Parathyroid adenoma (tissue), 2 donors: ENCODE measurements at regions not wholly inside any gene's neighbourhood (a gene's known extent, or its start where the extent isn't known, plus 50 kb on each side); places are given as distances from the start of the nearest gene placed in this dataset.

Experiments used
- H2AFZ ChIP-seq: fragments of 300-600 bp; sonication (generic); one replicate; pipeline ENCODE4 v1.7.0; 2017; ENCODE audit warnings: antibody characterized with exemption, mild to moderate bottlenecking
- H3K27ac ChIP-seq: fragments of 300-600 bp; sonication (generic); one replicate; pipeline ENCODE4 v1.7.0; 2017
- H3K27me3 ChIP-seq: fragments of 300-600 bp; sonication (generic); one replicate; pipeline ENCODE4 v1.7.0; 2017; ENCODE audit warnings: low read length; ENCODE audit not compliant: control insufficient read depth, insufficient read depth
- H3K36me3 ChIP-seq: fragments of 300-600 bp; sonication (generic); one replicate; pipeline ENCODE4 v1.7.0; 2017; ENCODE audit warnings: low read length; ENCODE audit not compliant: control insufficient read depth, insufficient read depth
- H3K4me1 ChIP-seq: fragments of 300-600 bp; sonication (generic); one replicate; pipeline ENCODE4 v1.7.0; 2017; ENCODE audit warnings: control low read depth
- H3K4me2 ChIP-seq: fragments of 300-600 bp; sonication (generic); one replicate; pipeline ENCODE4 v1.7.0; 2017; ENCODE audit warnings: low read length
- H3K4me3 ChIP-seq: fragments of 300-600 bp; sonication (generic); one replicate; pipeline ENCODE4 v1.7.0; 2017; ENCODE audit warnings: low read depth, low read length
- H3K79me2 ChIP-seq: fragments of 300-600 bp; sonication (generic); one replicate; pipeline ENCODE4 v1.7.0; 2017; ENCODE audit warnings: control low read depth
- H3K9ac ChIP-seq: fragments of 300-600 bp; sonication (generic); one replicate; pipeline ENCODE4 v1.7.0; 2017; ENCODE audit warnings: mild to moderate bottlenecking
- H3K9me3 ChIP-seq: fragments of 300-600 bp; sonication (generic); one replicate; pipeline ENCODE4 v1.7.0; 2017; ENCODE audit warnings: low read length; ENCODE audit not compliant: control insufficient read depth
- TF ChIP-seq, protein P1 (sequence below): fragments of 300-600 bp; sonication (generic); IDR thresholded peaks from one replicate; pipeline ENCODE4 v1.7.0; 2017; ENCODE audit warnings: antibody characterized with exemption, mild to moderate bottlenecking
- donor health status: primary hyperparathyroidism.

DNA sequence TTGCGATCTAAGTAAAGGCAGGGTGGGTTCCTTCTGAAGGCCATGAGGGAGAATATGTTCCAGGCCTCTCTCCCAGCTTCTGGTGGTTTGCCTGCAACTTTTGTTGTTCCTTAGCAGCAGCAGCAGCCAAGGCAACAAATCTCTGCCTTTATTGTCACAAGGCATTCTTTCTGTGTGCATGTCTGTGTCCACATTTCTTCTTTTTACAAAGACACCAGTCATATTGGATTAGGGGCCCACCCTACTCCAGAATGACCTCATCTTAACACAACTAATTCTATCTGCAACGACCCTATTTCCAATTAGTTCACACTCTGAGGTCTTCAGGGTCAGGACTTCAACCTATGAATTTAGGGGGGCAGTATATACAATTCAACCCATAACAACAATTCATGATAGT lies 587.5 kb downstream of the XIRP2 start:
- H3K27me3 ChIP-seq: no peaks in the 10 kb centered on the region
- TF ChIP-seq, protein P1, sequence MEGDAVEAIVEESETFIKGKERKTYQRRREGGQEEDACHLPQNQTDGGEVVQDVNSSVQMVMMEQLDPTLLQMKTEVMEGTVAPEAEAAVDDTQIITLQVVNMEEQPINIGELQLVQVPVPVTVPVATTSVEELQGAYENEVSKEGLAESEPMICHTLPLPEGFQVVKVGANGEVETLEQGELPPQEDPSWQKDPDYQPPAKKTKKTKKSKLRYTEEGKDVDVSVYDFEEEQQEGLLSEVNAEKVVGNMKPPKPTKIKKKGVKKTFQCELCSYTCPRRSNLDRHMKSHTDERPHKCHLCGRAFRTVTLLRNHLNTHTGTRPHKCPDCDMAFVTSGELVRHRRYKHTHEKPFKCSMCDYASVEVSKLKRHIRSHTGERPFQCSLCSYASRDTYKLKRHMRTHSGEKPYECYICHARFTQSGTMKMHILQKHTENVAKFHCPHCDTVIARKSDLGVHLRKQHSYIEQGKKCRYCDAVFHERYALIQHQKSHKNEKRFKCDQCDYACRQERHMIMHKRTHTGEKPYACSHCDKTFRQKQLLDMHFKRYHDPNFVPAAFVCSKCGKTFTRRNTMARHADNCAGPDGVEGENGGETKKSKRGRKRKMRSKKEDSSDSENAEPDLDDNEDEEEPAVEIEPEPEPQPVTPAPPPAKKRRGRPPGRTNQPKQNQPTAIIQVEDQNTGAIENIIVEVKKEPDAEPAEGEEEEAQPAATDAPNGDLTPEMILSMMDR: no peak
- no peak overlapping the region for H3K4me3 ChIP-seq
- no peak overlapping the region for H3K4me2 ChIP-seq
- H3K9me3 ChIP-seq: no peaks in the 10 kb centered on the region
- H3K27ac ChIP-seq: no peak overlapping the region
- H3K79me2 ChIP-seq: no peaks in the 10 kb centered on the region
- H3K4me1 ChIP-seq: no peaks in the 10 kb centered on the region
- no peak overlapping the region for H3K9ac ChIP-seq
- H2AFZ ChIP-seq: no peak overlapping the region
- no peaks in the 10 kb centered on the region for H3K36me3 ChIP-seq

- no peaks in the 10 kb centered on the region for H3K27me3 ChIP-seq
- no peak overlapping the region for H3K4me3 ChIP-seq
- no peak overlapping the region for H3K9ac ChIP-seq
- no peak overlapping the region for H2AFZ ChIP-seq
- H3K9me3 ChIP-seq: no peaks in the 10 kb centered on the region
- H3K4me2 ChIP-seq: no peak overlapping the region
- no peaks in the 10 kb centered on the region for H3K4me1 ChIP-seq
- H3K27ac ChIP-seq: no peak overlapping the region
- H3K36me3 ChIP-seq: no peaks in the 10 kb centered on the region
- H3K79me2 ChIP-seq: no peaks in the 10 kb centered on the region
- TF ChIP-seq, protein P1: no peak
Observed at GRCh38 chr2:167471734-167472133, 583.5 kb downstream of the XIRP2 start.

GRCh38 chr2:167471332-167471731 lies 583.1 kb downstream of the XIRP2 start:
- Histone ChIP-seq H3K79me2 (no peaks in the 10 kb centered on the region), H3K9me3 (no peaks in the 10 kb centered on the region), H3K27me3 (no peaks in the 10 kb centered on the region), H3K4me3 (no peak overlapping the region), H3K4me2 (no peak overlapping the region), H3K9ac (no peak overlapping the region), H2AFZ (no peak overlapping the region), H3K36me3 (no peaks in the 10 kb centered on the region), H3K27ac (no peak overlapping the region), H3K4me1 (no peaks in the 10 kb centered on the region)
- TF ChIP-seq, protein P1: no peak

- H3K36me3 ChIP-seq: no peaks in the 10 kb centered on the region
- TF ChIP-seq, protein P1: no peak
- H3K4me1 ChIP-seq: no peaks in the 10 kb centered on the region
- no peaks in the 10 kb centered on the region for H3K27me3 ChIP-seq
- H3K27ac ChIP-seq: no peak overlapping the region
- H3K4me3 ChIP-seq: no peak overlapping the region
- H3K79me2 ChIP-seq: no peaks in the 10 kb centered on the region
- H3K4me2 ChIP-seq: no peak overlapping the region
- no peak overlapping the region for H2AFZ ChIP-seq
- no peaks in the 10 kb centered on the region for H3K9me3 ChIP-seq
- no peak overlapping the region for H3K9ac ChIP-seq
Observed at GRCh38 chr2:167462379-167462778, 574.1 kb downstream of the XIRP2 start.

GRCh38 chr2:167454036-167454435 lies 565.8 kb downstream of the XIRP2 start:
- Histone ChIP-seq H2AFZ (no peak overlapping the region), H3K27me3 (no peaks in the 10 kb centered on the region), H3K9ac (no peak overlapping the region), H3K27ac (no peak overlapping the region), H3K4me2 (no peak overlapping the region), H3K79me2 (no peaks in the 10 kb centered on the region), H3K9me3 (no peaks in the 10 kb centered on the region), H3K4me3 (no peak overlapping the region), H3K4me1 (no peaks in the 10 kb centered on the region), H3K36me3 (no peaks in the 10 kb centered on the region)
- TF ChIP-seq, protein P1: no peak
